ENCODE measurements at regions not wholly inside any gene's neighbourhood (a gene's known extent, or its start where the extent isn't known, plus 50 kb on each side); places are given as distances from the start of the nearest gene placed in this dataset.

DNA sequence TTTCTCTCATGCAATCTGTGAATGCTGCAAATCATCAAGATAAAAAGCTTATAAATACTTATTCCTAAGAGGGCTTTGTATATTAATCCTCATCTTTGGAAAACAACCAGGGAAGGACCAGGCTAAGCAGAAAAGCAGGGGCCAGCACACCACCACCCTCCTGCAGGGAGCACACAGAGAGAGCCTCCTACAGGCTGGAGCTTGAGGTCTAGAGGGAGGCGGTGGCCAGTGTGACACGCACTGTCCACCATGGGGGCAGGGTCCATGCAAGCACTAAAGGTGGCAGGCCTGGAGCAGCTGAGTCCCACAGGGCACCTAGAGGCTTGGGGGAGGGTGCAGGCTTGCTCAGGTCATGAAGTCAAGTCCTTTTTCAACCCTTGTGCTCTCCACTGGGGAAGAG, 236.9 kb downstream of the TACR3 start:
- no peak for TF ChIP-seq REST (IDR thresholded peaks at IDR 0.05; ENCODE audit: insufficient read depth in 1 of 2, low read depth in 2 of 2, low read length in 1 of 2)
- TF ChIP-seq CTCF (IDR thresholded peaks at IDR 0.05) = no peak
- TF ChIP-seq SIN3A (IDR thresholded peaks at IDR 0.05; ENCODE audit: borderline replicate concordance, insufficient read depth, low read depth, low read length) = no peak
- no peak for TF ChIP-seq POLR2AphosphoS5 (IDR thresholded peaks at IDR 0.05; ENCODE audit: low read depth, low read length)
- TF ChIP-seq TCF7L2 (IDR thresholded peaks at IDR 0.05; ENCODE audit: low read depth, low read length) = no peak
- Histone ChIP-seq H3K4me3 (ENCODE audit: low read depth in 2 of 2, low read length in 2 of 2) (no peak overlapping the region), H3K27ac (ENCODE audit: low read length) (no peak overlapping the region), H3K9me3 (ENCODE audit: control insufficient read depth, insufficient read depth, low read depth, low read length) (no peaks in the 10 kb centered on the region), H3K4me1 (ENCODE audit: control insufficient read depth, insufficient read depth, low read length) (no peaks in the 10 kb centered on the region), H3K27me3 (ENCODE audit: control insufficient read depth, insufficient read depth, low read length) (no peaks in the 10 kb centered on the region), H3K36me3 (ENCODE audit: control insufficient read depth, insufficient read depth, low read length) (no peaks in the 10 kb centered on the region)
- intact Hi-C loops (cut with micrococcal nuclease; ENCODE audit: unreplicated experiment) (no loop called here), in situ Hi-C loops (cut with HindIII; ENCODE audit: low pct_unique_long_range_greater_than_20kb, low sequenced_read_pairs) (no loop called here)
- DNase-seq (ENCODE audit: low read depth, low spot score) = no peak
- ATAC-seq = no peak
- CTCF ChIA-PET = no interaction called here
- no TSS peak for BruUV-seq (replicated peaks)
- POLR2A ChIA-PET = no interaction called here

DNA sequence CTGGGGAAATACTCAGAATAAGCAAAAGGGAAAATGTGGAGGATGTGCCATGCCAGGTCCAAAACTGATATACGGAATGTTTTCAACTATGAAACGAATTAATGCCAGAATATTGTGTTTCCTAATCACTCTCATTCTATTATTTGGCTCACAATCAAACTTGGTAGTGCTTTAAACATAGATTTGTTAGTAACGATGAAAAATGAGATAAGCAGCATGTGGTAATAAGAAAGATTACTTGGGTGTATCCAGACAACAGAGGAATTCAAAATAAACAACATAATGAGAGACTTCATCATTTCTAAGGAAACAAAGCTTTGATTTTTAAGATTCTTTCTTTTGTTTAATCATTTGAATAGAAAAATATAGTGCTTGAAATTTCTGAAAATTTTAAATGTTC, 237.3 kb downstream of the TACR3 start:
- in situ Hi-C loops (cut with HindIII; ENCODE audit: low pct_unique_long_range_greater_than_20kb, low sequenced_read_pairs) = no loop called here
- intact Hi-C loops (cut with micrococcal nuclease; ENCODE audit: unreplicated experiment) = no loop called here
- DNase-seq (ENCODE audit: low read depth, low spot score) (no peak), ATAC-seq (no peak)
- ChIA-PET POLR2A (no interaction called here), CTCF (no interaction called here)
- TF ChIP-seq CTCF (IDR thresholded peaks at IDR 0.05) (no peak), REST (IDR thresholded peaks at IDR 0.05; ENCODE audit: insufficient read depth in 1 of 2, low read depth in 2 of 2, low read length in 1 of 2) (no peak), TCF7L2 (IDR thresholded peaks at IDR 0.05; ENCODE audit: low read depth, low read length) (no peak), SIN3A (IDR thresholded peaks at IDR 0.05; ENCODE audit: borderline replicate concordance, insufficient read depth, low read depth, low read length) (no peak), POLR2AphosphoS5 (IDR thresholded peaks at IDR 0.05; ENCODE audit: low read depth, low read length) (no peak)
- Histone ChIP-seq H3K4me3 (ENCODE audit: low read depth in 2 of 2, low read length in 2 of 2) (no peak overlapping the region), H3K36me3 (ENCODE audit: control insufficient read depth, insufficient read depth, low read length) (no peaks in the 10 kb centered on the region), H3K27ac (ENCODE audit: low read length) (no peak overlapping the region), H3K9me3 (ENCODE audit: control insufficient read depth, insufficient read depth, low read depth, low read length) (no peaks in the 10 kb centered on the region), H3K27me3 (ENCODE audit: control insufficient read depth, insufficient read depth, low read length) (no peaks in the 10 kb centered on the region), H3K4me1 (ENCODE audit: control insufficient read depth, insufficient read depth, low read length) (no peaks in the 10 kb centered on the region)
- no TSS peak for BruUV-seq (replicated peaks)
